NCI-H2107 treated with DMSO at 0.1 percent for 48 hours (cell line): ENCODE measurements at regions not wholly inside any gene's neighbourhood (a gene's known extent, or its start where the extent isn't known, plus 50 kb on each side); places are given as distances from the start of the nearest gene placed in this dataset.
A peak's percentile ranks its signal among the peaks of the same experiment; 100 is the strongest.
"Not testable (repeated sequence)": the region's sequence is repeated elsewhere in the genome, so short reads cannot be mapped to it uniquely, and the experiment has no call there.

Experiments used
- DNase-seq: peaks from one replicate; lab custom pipeline; 2025; ENCODE audit not compliant: unreplicated experiment; lab: John Stamatoyannopoulos, UW

- no peak for DNase-seq
Measured at GRCh38 chr22:49677495-49677889, 150.2 kb downstream of the BRD1 start.

- no peak for DNase-seq
Measured at GRCh38 chr22:49676783-49677494, 150.7 kb downstream of the BRD1 start.

- DNase-seq, result no peak
Measured at GRCh38 chr22:49676230-49676629, 151.4 kb downstream of the BRD1 start.

GRCh38 chr22:49674479-49675050, 153.1 kb downstream of the BRD1 start:
- no peak for DNase-seq

GRCh38 chr22:49673048-49673447, 154.6 kb downstream of the BRD1 start:
- no peak for DNase-seq

- no peak for DNase-seq
Measured at GRCh38 chr22:49672014-49672516, 155.6 kb downstream of the BRD1 start.

GRCh38 chr22:49671331-49672013, 156.2 kb downstream of the BRD1 start:
- no peak for DNase-seq

GRCh38 chr22:49670456-49671330, 157.0 kb downstream of the BRD1 start:
- DNase-seq, result no peak

GRCh38 chr22:49669969-49670455, 157.7 kb downstream of the BRD1 start:
- not testable (repeated sequence) for DNase-seq

- DNase-seq, result not testable (repeated sequence)
Measured at GRCh38 chr22:49669427-49669968, 158.2 kb downstream of the BRD1 start.

- DNase-seq, result no peak
Measured at GRCh38 chr22:49668402-49668801, 159.3 kb downstream of the BRD1 start.

GRCh38 chr22:49667236-49667635, 160.4 kb downstream of the BRD1 start:
- DNase-seq, result no peak

- no peak for DNase-seq
Measured at GRCh38 chr22:49666146-49666809, 161.4 kb downstream of the BRD1 start.

GRCh38 chr22:49664891-49665290, 162.8 kb downstream of the BRD1 start:
- DNase-seq, result no peak

- DNase-seq, result no peak
Measured at GRCh38 chr22:49664371-49664881, 163.2 kb downstream of the BRD1 start.

- DNase-seq, result no peak
Measured at GRCh38 chr22:49663823-49664222, 163.8 kb downstream of the BRD1 start.

- no peak for DNase-seq
Measured at GRCh38 chr22:49663311-49663711, 164.4 kb downstream of the BRD1 start.

GRCh38 chr22:49662681-49663080, 165.0 kb downstream of the BRD1 start:
- no peak for DNase-seq

- peak; percentile 69 for DNase-seq
Measured at GRCh38 chr22:49660794-49661781, 166.6 kb downstream of the BRD1 start.
